ENCODE measurements at regions not wholly inside any gene's neighbourhood (a gene's known extent, or its start where the extent isn't known, plus 50 kb on each side); places are given as distances from the start of the nearest gene placed in this dataset.

DNA sequence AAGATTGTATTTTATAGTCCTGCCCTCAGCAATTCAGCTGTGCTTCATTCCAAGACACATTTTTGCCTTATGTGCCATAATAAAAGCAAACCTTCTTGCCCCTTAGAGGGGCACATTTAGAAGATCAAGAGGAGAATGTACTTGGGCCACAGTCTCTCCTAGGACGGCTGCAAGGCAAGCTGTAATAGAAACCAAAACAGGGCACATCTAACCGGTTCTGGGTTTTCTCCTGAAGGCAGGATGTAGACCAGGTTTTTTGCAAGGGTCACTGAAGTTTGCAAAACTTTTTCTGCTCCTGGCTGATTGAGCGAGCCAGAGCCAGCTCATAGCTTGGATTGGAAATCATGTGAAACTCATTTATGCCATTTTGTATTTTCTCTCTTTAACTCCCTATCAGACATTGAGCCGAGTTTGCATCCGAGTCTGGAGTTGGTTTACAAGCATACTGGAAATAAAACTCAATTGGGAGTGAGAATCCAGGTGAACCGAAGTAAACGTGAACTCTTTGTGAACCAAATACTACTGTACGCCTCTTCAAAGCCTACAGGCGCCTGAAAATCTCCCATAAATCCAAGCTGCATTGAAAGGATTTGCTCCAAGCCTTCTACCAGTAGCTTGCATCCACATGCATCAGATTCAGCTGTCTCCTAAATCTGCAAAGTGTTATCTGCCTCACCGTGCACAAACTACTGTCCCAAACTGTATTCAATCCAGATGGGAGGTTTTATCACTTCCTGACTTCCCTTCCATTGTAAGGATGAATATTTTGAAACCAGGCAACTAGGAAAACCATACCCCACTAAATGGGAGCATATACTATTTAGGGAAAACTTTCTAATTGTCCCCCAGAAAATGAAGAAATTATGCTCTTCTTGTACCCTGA lies 60.9 kb upstream of the TSC22D2 start:
- TF ChIP-seq CTCF (IDR thresholded peaks at IDR 0.05), result no peak
- TF ChIP-seq ZFX (IDR thresholded peaks at IDR 0.05; ENCODE audit: borderline replicate concordance), result no peak

Measured in 22Rv1 (cell line).